GM19438 (cell line): ENCODE measurements at regions not wholly inside any gene's neighbourhood (a gene's known extent, or its start where the extent isn't known, plus 50 kb on each side); places are given as distances from the start of the nearest gene placed in this dataset.

Experiments
- ATAC-seq: cut with Tn5 transposase; IDR thresholded peaks from one replicate; pipeline ENCODE4 v1.9.1; 2021; ENCODE audit warnings: low read depth; ENCODE audit not compliant: unreplicated experiment

- peak; percentile 3 for ATAC-seq
Observed at GRCh38 chr2:161078211-161078539, 82.1 kb upstream of the TANK start.

- no peak for ATAC-seq
Observed at GRCh38 chr2:161085149-161085548, 75.1 kb upstream of the TANK start.

DNA sequence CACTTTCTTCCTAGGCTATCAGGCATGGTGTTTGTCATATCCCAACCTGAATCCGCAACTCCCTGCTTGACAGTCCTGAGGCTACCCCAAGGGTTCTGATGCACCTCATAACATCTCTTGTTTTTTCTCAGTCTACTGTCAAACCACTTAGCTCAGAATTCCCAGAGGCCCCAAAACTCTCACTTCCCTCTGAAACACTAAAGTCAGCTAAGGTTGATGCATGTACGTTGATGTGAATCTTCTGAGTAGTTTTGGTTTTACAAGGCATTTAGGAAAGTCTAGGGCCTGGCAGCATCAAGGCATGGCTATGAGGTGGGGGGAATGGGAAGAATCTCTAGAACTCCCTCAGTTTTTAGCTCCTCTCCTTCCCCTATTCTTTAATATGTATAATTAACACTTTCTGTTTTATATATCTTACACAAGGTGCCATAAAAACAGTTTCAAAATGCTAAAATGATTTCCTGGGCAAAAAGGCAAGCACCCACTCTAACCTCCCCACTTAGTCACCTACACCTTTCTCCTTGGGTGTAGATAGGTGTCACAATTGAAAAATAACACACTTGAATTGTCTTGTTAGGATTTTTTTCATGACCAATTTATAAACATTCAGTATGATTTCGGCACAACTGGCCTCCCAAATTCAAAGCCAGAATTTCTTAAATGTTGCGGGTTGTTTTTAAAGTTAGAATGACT is 71.4 kb upstream of the TANK start:
- peak; percentile 90 for ATAC-seq

- peak; percentile 29 for ATAC-seq
Observed at GRCh38 chr2:161090411-161090810, 69.8 kb upstream of the TANK start.

GRCh38 chr2:161095314-161095713 is 64.9 kb upstream of the TANK start:
- ATAC-seq: no peak

GRCh38 chr2:161096336-161096735 is 63.9 kb upstream of the TANK start:
- ATAC-seq: no peak

- ATAC-seq: no peak
Observed at GRCh38 chr2:161097157-161097556, 63.1 kb upstream of the TANK start.

- ATAC-seq: no peak
Observed at GRCh38 chr2:161100211-161100895, 59.9 kb upstream of the TANK start.

DNA sequence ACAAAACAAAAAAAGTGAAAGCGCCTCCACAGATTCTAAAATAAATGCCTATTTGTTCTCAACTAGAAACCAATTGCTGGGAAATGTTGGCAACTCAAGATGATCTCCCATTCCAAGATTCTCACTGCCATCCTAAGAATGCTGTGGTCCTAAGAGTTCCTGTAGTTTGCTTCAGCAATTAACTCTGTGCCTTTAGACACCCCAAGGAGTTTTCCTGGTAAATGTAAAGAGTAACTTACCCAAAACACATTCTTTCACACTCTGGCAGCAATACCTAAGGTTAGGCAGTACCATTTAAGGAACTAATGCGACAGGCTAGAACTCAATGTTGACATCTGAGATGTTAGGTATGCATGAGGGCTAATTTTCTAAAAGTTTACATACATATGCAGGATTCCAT is 58.8 kb upstream of the TANK start:
- no peak for ATAC-seq

GRCh38 chr2:161102770-161103450 is 57.3 kb upstream of the TANK start:
- ATAC-seq: no peak

GRCh38 chr2:161103451-161103831 is 56.8 kb upstream of the TANK start:
- ATAC-seq: no peak

GRCh38 chr2:161104054-161104553 is 56.1 kb upstream of the TANK start:
- ATAC-seq: peak; percentile 93

- ATAC-seq: no peak
Observed at GRCh38 chr2:161107265-161107664, 53.0 kb upstream of the TANK start.
